Trophoblast cell (in vitro differentiated cells and primary cell): ENCODE measurements at regions not wholly inside any gene's neighbourhood (a gene's known extent, or its start where the extent isn't known, plus 50 kb on each side); places are given as distances from the start of the nearest gene placed in this dataset.
"Not testable (repeated sequence)": the region's sequence is repeated elsewhere in the genome, so short reads cannot be mapped to it uniquely, and the experiment has no call there.

Experiments used
- DNase-seq, 2 donors: peaks; one replicate each; pipeline ENCODE4 v3.0.0-alpha.2; 2016
- H2AFZ ChIP-seq: 2 replicates; pipeline ENCODE4 v1.6.1; 2013; ENCODE audit warnings: low read length, moderate library complexity, mild to moderate bottlenecking; ENCODE audit not compliant: insufficient read depth, poor library complexity
- H2AK5ac ChIP-seq: 2 replicates; pipeline ENCODE4 v1.6.1; 2013; ENCODE audit warnings: mild to moderate bottlenecking, low read length
- H2BK120ac ChIP-seq: 2 replicates; pipeline ENCODE4 v1.6.1; 2013; ENCODE audit warnings: low read length, mild to moderate bottlenecking, moderate library complexity; ENCODE audit not compliant: insufficient read depth, poor library complexity
- H2BK12ac ChIP-seq: 2 replicates; pipeline ENCODE4 v1.6.1; 2013; ENCODE audit warnings: mild to moderate bottlenecking, low read length, moderate library complexity
- H2BK5ac ChIP-seq: 2 replicates; pipeline ENCODE4 v1.6.1; 2013; ENCODE audit warnings: low read length, low read depth, moderate library complexity, mild to moderate bottlenecking; ENCODE audit not compliant: poor library complexity
- H3K14ac ChIP-seq: 2 replicates; pipeline ENCODE4 v1.6.1; 2013; ENCODE audit warnings: mild to moderate bottlenecking, low read length
- H3K18ac ChIP-seq: 2 replicates; pipeline ENCODE4 v1.6.1; 2013; ENCODE audit warnings: mild to moderate bottlenecking, low read length
- H3K23ac ChIP-seq: 2 replicates; pipeline ENCODE4 v1.6.1; 2013; ENCODE audit warnings: low read length
- H3K27ac ChIP-seq: 2 replicates; pipeline ENCODE4 v1.5.1; 2013; ENCODE audit warnings: low read depth, mild to moderate bottlenecking, inconsistent platforms, low read length, moderate library complexity
- H3K27me3 ChIP-seq: 2 replicates; pipeline ENCODE4 v1.6.1; 2013; ENCODE audit warnings: inconsistent platforms, mild to moderate bottlenecking, low read length, moderate library complexity; ENCODE audit not compliant: insufficient read depth
- H3K36me3 ChIP-seq, 2 experiments: 1 replicate in 1 of 2; 2 replicates in 1 of 2; pipeline ENCODE4 v1.6.1; 2013; ENCODE audit warnings: low read length in 2 of 2, mild to moderate bottlenecking in 2 of 2, moderate library complexity in 1 of 2; ENCODE audit not compliant: insufficient read depth in 2 of 2, control insufficient read depth in 1 of 2
- H3K4ac ChIP-seq: 2 replicates; pipeline ENCODE4 v1.6.1; 2013; ENCODE audit warnings: low read depth, mild to moderate bottlenecking, low read length, moderate library complexity
- H3K4me1 ChIP-seq, 2 experiments: 1 replicate in 1 of 2; 2 replicates in 1 of 2; pipeline ENCODE4 v1.6.1; 2013; ENCODE audit warnings: low read length in 2 of 2, mild to moderate bottlenecking in 2 of 2, moderate library complexity in 1 of 2; ENCODE audit not compliant: insufficient read depth in 2 of 2, control insufficient read depth in 1 of 2
- H3K4me2 ChIP-seq: 2 replicates; pipeline ENCODE4 v1.6.1; 2013; ENCODE audit warnings: inconsistent platforms, mild to moderate bottlenecking, low read length, moderate library complexity
- H3K4me3 ChIP-seq: 2 replicates; pipeline ENCODE4 v1.5.1; 2013; ENCODE audit warnings: mild to moderate bottlenecking, low read depth, low read length, inconsistent platforms
- H3K79me1 ChIP-seq: one replicate; pipeline ENCODE4 v1.6.1; 2013; ENCODE audit warnings: low read length
- H3K79me2 ChIP-seq: 2 replicates; pipeline ENCODE4 v1.6.1; 2013; ENCODE audit warnings: low read length, mild to moderate bottlenecking; ENCODE audit not compliant: control insufficient read depth, insufficient read depth, poor library complexity
- H3K9ac ChIP-seq: 2 replicates; pipeline ENCODE4 v1.6.1; 2013; ENCODE audit warnings: mild to moderate bottlenecking, low read length
- H3K9me3 ChIP-seq: 2 replicates; pipeline ENCODE4 v1.6.1; 2013; ENCODE audit warnings: low read depth, mild to moderate bottlenecking, control low read depth, inconsistent platforms, low read length; ENCODE audit not compliant: insufficient read depth
- H4K12ac ChIP-seq: 2 replicates; pipeline ENCODE4 v1.6.1; 2013; ENCODE audit warnings: low read depth, mild to moderate bottlenecking, low read length, moderate library complexity
- H4K8ac ChIP-seq: 2 replicates; pipeline ENCODE4 v1.6.1; 2013; ENCODE audit warnings: low read depth, mild to moderate bottlenecking, low read length, moderate library complexity
- H4K91ac ChIP-seq: one replicate; pipeline ENCODE4 v1.6.1; 2013; ENCODE audit warnings: low read depth, mild to moderate bottlenecking, low read length, moderate library complexity
- WGBS: extraction: QIAGEN DNeasy Blood & Tissue Kit; methylation state at CpG from one replicate; pipeline ENCODE4 v1.1.7; 2013; ENCODE audit warnings: missing lambda C conversion rate; ENCODE audit not compliant: insufficient read length, insufficient coverage; ENCODE audit errors: extremely low coverage; 5-methylcytosine and 5-hydroxymethylcytosine counted together

- DNase-seq, H3K9ac ChIP-seq, H2AFZ ChIP-seq, H3K79me2 ChIP-seq, H3K4ac ChIP-seq, H3K4me3 ChIP-seq, H3K9me3 ChIP-seq, H2AK5ac ChIP-seq, H3K14ac ChIP-seq, H2BK5ac ChIP-seq, H3K4me2 ChIP-seq, H4K8ac ChIP-seq, H2BK120ac ChIP-seq, H3K79me1 ChIP-seq, H4K91ac ChIP-seq, H3K4me1 ChIP-seq, H3K23ac ChIP-seq, H2BK12ac ChIP-seq, H3K27me3 ChIP-seq, H4K12ac ChIP-seq, H3K18ac ChIP-seq, H3K36me3 ChIP-seq, H3K27ac ChIP-seq: not testable (repeated sequence)
- no CpG with 5 or more reads among the region's 1 CpG for WGBS
These were observed 141.2 kb upstream of the P2RY1 start for GRCh38 chr3:152693521-152694250.

GRCh38 chr3:152695840-152696239 lies 139.1 kb upstream of the P2RY1 start:
- H3K27ac ChIP-seq = no peak overlapping the region
- H3K4ac ChIP-seq = no peak overlapping the region
- no peaks in the 10 kb centered on the region for H3K79me1 ChIP-seq
- H3K4me1 ChIP-seq = no peaks in the 10 kb centered on the region
- no peaks in the 10 kb centered on the region for H3K27me3 ChIP-seq
- H2AFZ ChIP-seq = no peak overlapping the region
- H3K18ac ChIP-seq = no peak overlapping the region
- no peak overlapping the region for H2BK120ac ChIP-seq
- DNase-seq = no peak
- no CpG with 5 or more reads among the region's 1 CpG for WGBS
- no peak overlapping the region for H2BK5ac ChIP-seq
- no peak overlapping the region for H3K4me3 ChIP-seq
- no peak overlapping the region for H2BK12ac ChIP-seq
- H4K91ac ChIP-seq = no peak overlapping the region
- H3K36me3 ChIP-seq = no peaks in the 10 kb centered on the region
- H3K23ac ChIP-seq = no peak overlapping the region
- H3K14ac ChIP-seq = no peak overlapping the region
- no peak overlapping the region for H2AK5ac ChIP-seq
- H3K79me2 ChIP-seq = no peaks in the 10 kb centered on the region
- no peak overlapping the region for H3K4me2 ChIP-seq
- no peak overlapping the region for H3K9ac ChIP-seq
- H4K12ac ChIP-seq = no peak overlapping the region
- H4K8ac ChIP-seq = no peak overlapping the region
- H3K9me3 ChIP-seq = no peaks in the 10 kb centered on the region

GRCh38 chr3:152696962-152697361 lies 138.0 kb upstream of the P2RY1 start:
- no peak overlapping the region for H2BK120ac ChIP-seq

GRCh38 chr3:152703245-152703890 lies 131.6 kb upstream of the P2RY1 start:
- no peaks in the 10 kb centered on the region for H3K4me1 ChIP-seq
- H3K9me3 ChIP-seq = no peaks in the 10 kb centered on the region
- H4K91ac ChIP-seq = no peak overlapping the region
- no peaks in the 10 kb centered on the region for H3K79me1 ChIP-seq
- no peak overlapping the region for H2BK12ac ChIP-seq
- no peak overlapping the region for H3K23ac ChIP-seq
- H3K79me2 ChIP-seq = no peaks in the 10 kb centered on the region
- H2BK5ac ChIP-seq = no peak overlapping the region
- H2BK120ac ChIP-seq = no peak overlapping the region
- no peak overlapping the region for H4K8ac ChIP-seq
- H3K4me2 ChIP-seq = no peak overlapping the region
- no peak overlapping the region for H3K18ac ChIP-seq
- no peak overlapping the region for H4K12ac ChIP-seq
- H3K9ac ChIP-seq = no peak overlapping the region
- no peak overlapping the region for H3K14ac ChIP-seq
- H3K27me3 ChIP-seq = no peaks in the 10 kb centered on the region
- H3K4ac ChIP-seq = no peak overlapping the region
- no peaks in the 10 kb centered on the region for H3K36me3 ChIP-seq
- no peak overlapping the region for H3K4me3 ChIP-seq
- no peak overlapping the region for H3K27ac ChIP-seq
- WGBS = no CpG with 5 or more reads among the region's 3 CpGs
- no peak overlapping the region for H2AK5ac ChIP-seq
- H2AFZ ChIP-seq = no peak overlapping the region
- DNase-seq = peak in 1 of 2 donors; percentile 3

More at GRCh38 chr3:152696962-152697361, 138.0 kb upstream of the P2RY1 start:
- Histone ChIP-seq H3K79me2 (no peaks in the 10 kb centered on the region), H3K23ac (no peak overlapping the region), H4K91ac (no peak overlapping the region), H3K4ac (no peak overlapping the region), H3K4me1 (no peaks in the 10 kb centered on the region), H3K27me3 (no peaks in the 10 kb centered on the region), H3K36me3 (no peaks in the 10 kb centered on the region), H4K8ac (no peak overlapping the region), H3K9ac (no peak overlapping the region), H3K4me2 (no peak overlapping the region), H3K14ac (no peak overlapping the region), H2AK5ac (no peak overlapping the region), H3K9me3 (no peaks in the 10 kb centered on the region), H4K12ac (no peak overlapping the region), H2BK5ac (no peak overlapping the region), H2AFZ (no peak overlapping the region), H2BK12ac (no peak overlapping the region), H3K18ac (no peak overlapping the region), H3K4me3 (no peak overlapping the region), H3K79me1 (no peaks in the 10 kb centered on the region), H3K27ac (no peak overlapping the region)
- no peak for DNase-seq
